Heart left ventricle (tissue), 13 donors: ENCODE measurements at regions not wholly inside any gene's neighbourhood (a gene's known extent, or its start where the extent isn't known, plus 50 kb on each side); places are given as distances from the start of the nearest gene placed in this dataset.

Experiments used
- CTCF ChIP-seq, 12 donors: fragments of 200-600 bp; sonication (generic) in 4 of 12; IDR thresholded peaks; one replicate each; pipeline versions ENCODE4 v1.5.0 to v1.8.0; 2018 to 2022; ENCODE audit warnings: antibody characterized with exemption in 12 of 12, mild to moderate bottlenecking in 5 of 12
- POLR2A ChIP-seq, 2 donors: fragments of 450-650 bp; IDR thresholded peaks; one replicate each; pipeline ENCODE4 v1.6.1; 2017; ENCODE audit warnings: antibody characterized with exemption in 2 of 2, mild to moderate bottlenecking in 2 of 2, moderate library complexity in 2 of 2
- donor health status: ischemic (EF 13 %, LVEDD 7.1; RV severe dilation, severe dysfunction).
- donor health status: DM: no; HTN: yes; CAD: no.
- donor health status: DM: no; HTN: no; CAD: no.
- donor health status: ischemic (EF 25% LVEDD 6.9; RV normal size, moderate dysfunction).
- donor health status: ischemic (EF 25% LVEDD 5.7; RV mildly dilated, moderate dysfunction).
- donor health status: ischemic (EF 35%, LVEDD 5.7; RV mildly dilated, moderate dysfunction).
- donor health status: nonischemic (EF 11% LVEDD 7.7; RV severe dilation, severe dysfunction).
- donor health status: DM: yes; HTN: yes; CAD: no.
- donor health status: PGD.
- donor health status: ischemic (EF 29% LVEDD 5.4; RV normal size, mild dysfunction).
- donor health status: nonischemic (EF 23%, LVEDD 6.1; RV moderate dilation, normal function).

- TF ChIP-seq CTCF (IDR thresholded peaks at IDR 0.05), result no peak
- TF ChIP-seq POLR2A (IDR thresholded peaks at IDR 0.05), result no peak
Measured at GRCh38 chr1:37233606-37234005, 199.3 kb upstream of the GRIK3 start.
